ENCODE measurements at regions not wholly inside any gene's neighbourhood (a gene's known extent, or its start where the extent isn't known, plus 50 kb on each side); places are given as distances from the start of the nearest gene placed in this dataset.
"Not testable (repeated sequence)": the region's sequence is repeated elsewhere in the genome, so short reads cannot be mapped to it uniquely, and the experiment has no call there.

GRCh38 chrX:13158911-13159310, 114.5 kb upstream of the FAM9C start:
- no peak for DNase-seq (ENCODE audit: low spot score)

GRCh38 chrX:13155550-13155949, 111.1 kb upstream of the FAM9C start:
- H3K27ac ChIP-seq; H3K27me3 ChIP-seq; H3K4me3 ChIP-seq; H3K36me3 ChIP-seq; H3K4me1 ChIP-seq; DNase-seq (ENCODE audit: low spot score); H3K9me3 ChIP-seq: not testable (repeated sequence)

More at GRCh38 chrX:13158911-13159310, 114.5 kb upstream of the FAM9C start:
- Histone ChIP-seq H3K4me1 (peaks cover 0 to 15% of the 10 kb centered on the region in 2 donors), H3K27ac (no peak overlapping the region), H3K27me3 (no peaks in the 10 kb centered on the region), H3K36me3 (no peaks in the 10 kb centered on the region), H3K9me3 (peaks cover 5% of the 10 kb centered on the region in 2 donors), H3K4me3 (no peak overlapping the region)
- TF ChIP-seq CTCF (IDR thresholded peaks at IDR 0.05), result no peak

- Histone ChIP-seq H3K36me3 (no peaks in the 10 kb centered on the region), H3K9me3 (peaks cover 6 to 7% of the 10 kb centered on the region in 2 donors), H3K27ac (no peak overlapping the region), H3K27me3 (no peaks in the 10 kb centered on the region), H3K4me3 (no peak overlapping the region), H3K4me1 (no peaks in the 10 kb centered on the region)
- DNase-seq (ENCODE audit: low spot score), result no peak
- TF ChIP-seq CTCF (IDR thresholded peaks at IDR 0.05), result no peak
These were observed 109.4 kb upstream of the FAM9C start for GRCh38 chrX:13153796-13154195.

- Histone ChIP-seq H3K4me3 (no peak overlapping the region), H3K4me1 (no peaks in the 10 kb centered on the region), H3K36me3 (no peaks in the 10 kb centered on the region), H3K27me3 (no peaks in the 10 kb centered on the region), H3K9me3 (peaks cover 6 to 7% of the 10 kb centered on the region in 2 donors), H3K27ac (peak overlapping the region; percentile 32 to 50)
- DNase-seq (ENCODE audit: low spot score), result no peak
- no peak for TF ChIP-seq CTCF (IDR thresholded peaks at IDR 0.05)
These were observed 108.2 kb upstream of the FAM9C start for GRCh38 chrX:13152518-13153185.

GRCh38 chrX:13151828-13152517, 107.6 kb upstream of the FAM9C start:
- H3K27me3 ChIP-seq, result no peaks in the 10 kb centered on the region
- TF ChIP-seq CTCF (IDR thresholded peaks at IDR 0.05), result no peak
- H3K4me1 ChIP-seq, result no peaks in the 10 kb centered on the region
- H3K4me3 ChIP-seq, result no peak overlapping the region
- no peak for DNase-seq (ENCODE audit: low spot score)
- peaks cover 6 to 9% of the 10 kb centered on the region in 2 donors for H3K9me3 ChIP-seq
- H3K27ac ChIP-seq, result peak overlapping the region; percentile 32 to 50
- H3K36me3 ChIP-seq, result no peaks in the 10 kb centered on the region

GRCh38 chrX:13149702-13150350, 105.4 kb upstream of the FAM9C start:
- Histone ChIP-seq H3K27ac (no peak overlapping the region), H3K27me3 (no peaks in the 10 kb centered on the region), H3K36me3 (no peaks in the 10 kb centered on the region), H3K4me1 (no peaks in the 10 kb centered on the region), H3K9me3 (peaks cover 6 to 18% of the 10 kb centered on the region in 2 donors), H3K4me3 (no peak overlapping the region)
- DNase-seq (ENCODE audit: low spot score), result no peak
- no peak for TF ChIP-seq CTCF (IDR thresholded peaks at IDR 0.05)
